ENCODE measurements at regions not wholly inside any gene's neighbourhood (a gene's known extent, or its start where the extent isn't known, plus 50 kb on each side); places are given as distances from the start of the nearest gene placed in this dataset.

- TF ChIP-seq REST (IDR thresholded peaks at IDR 0.05; ENCODE audit: insufficient replicate concordance, low read depth) (no peak), CTCF (IDR thresholded peaks at IDR 0.05; ENCODE audit: insufficient read depth, low read length) (no peak)
Measured at GRCh38 chr3:168654700-168655099, 559.0 kb upstream of the GOLIM4 start.

All from HL-60 (cell line).